Right lobe of liver (tissue), 4 donors: ENCODE measurements at regions not wholly inside any gene's neighbourhood (a gene's known extent, or its start where the extent isn't known, plus 50 kb on each side); places are given as distances from the start of the nearest gene placed in this dataset.

Experiments used
- POLR2A ChIP-seq: fragments of 450-650 bp; IDR thresholded peaks from one replicate; pipeline ENCODE4 v1.6.1; 2017; ENCODE audit warnings: antibody characterized with exemption, mild to moderate bottlenecking
- TF ChIP-seq, protein P1 (sequence below), 4 donors: fragments of 200-600 bp in 3 of 4; fragments of 450-650 bp in 1 of 4; IDR thresholded peaks; one replicate each; pipeline versions ENCODE4 v1.5.1 to v1.8.0; 2016 to 2022; ENCODE audit warnings: antibody characterized with exemption in 4 of 4, mild to moderate bottlenecking in 2 of 4
- donor health status: DM: no; HTN: no; CAD: no.
- donor health status: DM: no; HTN: no; CAD: no.
- donor health status: DM: no; HTN: yes; CAD: no.

DNA sequence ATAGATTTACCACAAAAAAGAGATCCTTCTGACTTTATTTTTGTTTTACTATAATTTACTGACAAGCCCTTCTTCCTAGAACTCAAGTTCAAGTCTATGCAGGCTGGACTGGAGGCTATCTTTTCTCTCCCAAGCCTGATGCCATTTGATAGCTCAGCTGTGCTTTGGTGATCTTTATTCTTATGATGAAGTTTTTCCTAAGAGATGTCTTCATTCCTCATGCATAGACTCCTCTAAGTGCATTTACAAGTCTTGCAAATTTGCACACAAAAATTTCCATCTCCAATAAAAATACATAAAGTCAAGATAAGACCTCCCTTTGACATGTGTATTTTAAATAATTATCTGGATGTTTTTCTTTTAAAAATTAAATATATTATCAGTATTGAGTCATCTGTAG is 167.4 kb upstream of the ETAA1 start:
- TF ChIP-seq, protein P1, sequence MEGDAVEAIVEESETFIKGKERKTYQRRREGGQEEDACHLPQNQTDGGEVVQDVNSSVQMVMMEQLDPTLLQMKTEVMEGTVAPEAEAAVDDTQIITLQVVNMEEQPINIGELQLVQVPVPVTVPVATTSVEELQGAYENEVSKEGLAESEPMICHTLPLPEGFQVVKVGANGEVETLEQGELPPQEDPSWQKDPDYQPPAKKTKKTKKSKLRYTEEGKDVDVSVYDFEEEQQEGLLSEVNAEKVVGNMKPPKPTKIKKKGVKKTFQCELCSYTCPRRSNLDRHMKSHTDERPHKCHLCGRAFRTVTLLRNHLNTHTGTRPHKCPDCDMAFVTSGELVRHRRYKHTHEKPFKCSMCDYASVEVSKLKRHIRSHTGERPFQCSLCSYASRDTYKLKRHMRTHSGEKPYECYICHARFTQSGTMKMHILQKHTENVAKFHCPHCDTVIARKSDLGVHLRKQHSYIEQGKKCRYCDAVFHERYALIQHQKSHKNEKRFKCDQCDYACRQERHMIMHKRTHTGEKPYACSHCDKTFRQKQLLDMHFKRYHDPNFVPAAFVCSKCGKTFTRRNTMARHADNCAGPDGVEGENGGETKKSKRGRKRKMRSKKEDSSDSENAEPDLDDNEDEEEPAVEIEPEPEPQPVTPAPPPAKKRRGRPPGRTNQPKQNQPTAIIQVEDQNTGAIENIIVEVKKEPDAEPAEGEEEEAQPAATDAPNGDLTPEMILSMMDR (IDR thresholded peaks at IDR 0.05), result no peak
- no peak for TF ChIP-seq POLR2A
